ENCODE measurements at regions not wholly inside any gene's neighbourhood (a gene's known extent, or its start where the extent isn't known, plus 50 kb on each side); places are given as distances from the start of the nearest gene placed in this dataset.

GRCh38 chr4:17132226-17132625, 233.8 kb upstream of the LDB2 start:
- WGBS, 5 donors: 87 to 91% (median 90%) methylated on average over 2 of the region's 2 CpGs
- DNase-seq: no peak
- intact Hi-C loops (cut with DNase I; ENCODE audit: low total_unique reads): no loop called here
- Histone ChIP-seq H3K36me3 (no peaks in the 10 kb centered on the region), H3K27me3 (no peaks in the 10 kb centered on the region), H3K4me3 (no peak overlapping the region), H3K27ac (no peak overlapping the region), H3K4me1 (no peaks in the 10 kb centered on the region), H3K9me3 (peaks cover 0 to 1% (median 0%) of the 10 kb centered on the region in 4 donors)
- TF ChIP-seq POLR2A (IDR thresholded peaks at IDR 0.05): no peak
- TF ChIP-seq EP300 (IDR thresholded peaks at IDR 0.05): no peak
- no peak for TF ChIP-seq POLR2AphosphoS5 (IDR thresholded peaks at IDR 0.05)
- TF ChIP-seq CTCF (IDR thresholded peaks at IDR 0.05): no peak

- WGBS, 5 donors: 51 to 81% (median 74%) methylated on average over 2 of the region's 2 CpGs
- no peak for TF ChIP-seq POLR2A (IDR thresholded peaks at IDR 0.05)
- TF ChIP-seq EP300 (IDR thresholded peaks at IDR 0.05): no peak
- TF ChIP-seq CTCF (IDR thresholded peaks at IDR 0.05): no peak
- H3K4me3 ChIP-seq: no peak overlapping the region
- H3K36me3 ChIP-seq: no peaks in the 10 kb centered on the region
- no peaks in the 10 kb centered on the region for H3K9me3 ChIP-seq
- intact Hi-C loops (cut with DNase I; ENCODE audit: low total_unique reads): no loop called here
- H3K27me3 ChIP-seq: no peaks in the 10 kb centered on the region
- H3K4me1 ChIP-seq: no peaks in the 10 kb centered on the region
- H3K27ac ChIP-seq: no peak overlapping the region
- DNase-seq: no peak
These were observed 229.8 kb upstream of the LDB2 start for GRCh38 chr4:17128268-17128667.

GRCh38 chr4:17126321-17126966, 228.0 kb upstream of the LDB2 start:
- Histone ChIP-seq H3K36me3 (no peaks in the 10 kb centered on the region), H3K9me3 (no peaks in the 10 kb centered on the region), H3K27ac (no peak overlapping the region), H3K4me1 (no peaks in the 10 kb centered on the region), H3K4me3 (no peak overlapping the region), H3K27me3 (no peaks in the 10 kb centered on the region)
- WGBS, 5 donors: 90 to 99% (median 92%) methylated on average over 1 of the region's 1 CpG
- no peak for TF ChIP-seq CTCF (IDR thresholded peaks at IDR 0.05)
- TF ChIP-seq POLR2A (IDR thresholded peaks at IDR 0.05): no peak
- DNase-seq: no peak
- intact Hi-C loops (cut with DNase I; ENCODE audit: low total_unique reads): no loop called here

GRCh38 chr4:17124767-17125166, 226.3 kb upstream of the LDB2 start:
- no peaks in the 10 kb centered on the region for H3K36me3 ChIP-seq
- TF ChIP-seq EP300 (IDR thresholded peaks at IDR 0.05): no peak
- TF ChIP-seq POLR2AphosphoS5 (IDR thresholded peaks at IDR 0.05): no peak
- TF ChIP-seq CTCF (IDR thresholded peaks at IDR 0.05): no peak
- TF ChIP-seq POLR2A (IDR thresholded peaks at IDR 0.05): no peak
- 82 to 90% (median 84%) methylated on average over 4 of the region's 4 CpGs for WGBS, 5 donors
- no peaks in the 10 kb centered on the region for H3K27me3 ChIP-seq
- no peaks in the 10 kb centered on the region for H3K4me1 ChIP-seq
- no peak for DNase-seq
- intact Hi-C loops (cut with DNase I; ENCODE audit: low total_unique reads): no loop called here
- H3K4me3 ChIP-seq: no peak overlapping the region
- H3K9me3 ChIP-seq: peaks cover 0 to 4% (median 0%) of the 10 kb centered on the region in 4 donors
- no peak overlapping the region for H3K27ac ChIP-seq

Measured in stomach (tissue), 8 donors.